GM18520 (cell line): ENCODE measurements at regions not wholly inside any gene's neighbourhood (a gene's known extent, or its start where the extent isn't known, plus 50 kb on each side); places are given as distances from the start of the nearest gene placed in this dataset.
"Not testable (repeated sequence)": the region's sequence is repeated elsewhere in the genome, so short reads cannot be mapped to it uniquely, and the experiment has no call there.

ENCODE experiments used
- ATAC-seq: cut with Tn5 transposase; IDR thresholded peaks from one replicate; pipeline ENCODE4 v1.9.1; 2021; ENCODE audit not compliant: unreplicated experiment

DNA sequence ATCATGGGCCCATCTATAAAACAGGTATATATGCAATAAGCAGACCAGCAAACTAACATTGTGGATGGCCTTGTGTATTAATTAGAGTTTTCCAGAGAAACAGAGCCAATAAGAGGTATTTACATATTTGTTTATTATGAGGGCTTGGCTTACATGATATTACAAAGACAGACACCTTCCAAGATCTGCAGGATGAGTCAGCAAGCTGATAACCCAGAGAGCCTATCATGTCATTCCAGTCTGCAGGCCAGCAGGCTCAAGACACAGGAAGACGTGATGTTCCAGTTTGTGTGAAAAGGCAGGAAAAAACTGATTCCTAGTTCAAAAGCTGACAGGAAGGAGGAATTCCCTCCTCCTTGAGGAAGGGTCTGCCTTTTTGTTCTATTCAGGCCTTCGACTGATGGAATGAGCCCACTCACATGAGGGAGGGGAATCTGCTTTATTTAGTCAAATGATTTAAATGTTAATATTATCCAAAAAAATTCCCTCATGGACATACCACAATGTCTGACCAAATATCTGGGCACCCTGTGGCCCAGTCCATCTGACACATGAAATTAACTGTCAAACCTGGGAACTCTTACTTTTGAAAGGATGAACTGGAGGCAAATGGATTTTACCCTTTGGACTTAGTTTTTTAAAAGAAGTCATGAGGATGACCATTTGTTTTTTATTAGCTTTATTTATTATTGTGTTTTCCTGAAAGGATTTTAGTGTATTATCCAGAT is 161.2 kb upstream of the CHD1 start:
- ATAC-seq, result no peak

- ATAC-seq, result no peak
These were observed 159.5 kb upstream of the CHD1 start for GRCh38 chr5:99088309-99088708.

DNA sequence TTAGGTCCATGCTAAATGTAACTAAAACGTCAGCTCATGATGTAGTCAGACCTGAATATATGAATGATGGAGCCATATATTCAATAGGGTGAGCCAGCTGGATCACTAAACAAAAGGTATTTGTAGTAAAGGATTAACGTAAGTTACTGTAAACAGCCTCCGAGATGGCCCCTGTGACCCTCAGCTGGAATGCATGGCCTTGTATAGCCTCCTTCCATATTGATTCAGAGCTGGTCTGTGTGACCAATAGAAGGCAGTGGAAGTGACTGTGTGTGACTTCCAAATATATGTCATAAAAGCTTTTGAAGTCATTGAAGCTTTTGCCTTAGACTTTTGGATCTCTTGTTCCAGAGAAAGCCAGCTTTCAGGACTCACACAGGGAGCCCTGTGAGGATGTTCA is 154.4 kb upstream of the CHD1 start:
- no peak for ATAC-seq

GRCh38 chr5:99081711-99082110 is 152.9 kb upstream of the CHD1 start:
- no peak for ATAC-seq

DNA sequence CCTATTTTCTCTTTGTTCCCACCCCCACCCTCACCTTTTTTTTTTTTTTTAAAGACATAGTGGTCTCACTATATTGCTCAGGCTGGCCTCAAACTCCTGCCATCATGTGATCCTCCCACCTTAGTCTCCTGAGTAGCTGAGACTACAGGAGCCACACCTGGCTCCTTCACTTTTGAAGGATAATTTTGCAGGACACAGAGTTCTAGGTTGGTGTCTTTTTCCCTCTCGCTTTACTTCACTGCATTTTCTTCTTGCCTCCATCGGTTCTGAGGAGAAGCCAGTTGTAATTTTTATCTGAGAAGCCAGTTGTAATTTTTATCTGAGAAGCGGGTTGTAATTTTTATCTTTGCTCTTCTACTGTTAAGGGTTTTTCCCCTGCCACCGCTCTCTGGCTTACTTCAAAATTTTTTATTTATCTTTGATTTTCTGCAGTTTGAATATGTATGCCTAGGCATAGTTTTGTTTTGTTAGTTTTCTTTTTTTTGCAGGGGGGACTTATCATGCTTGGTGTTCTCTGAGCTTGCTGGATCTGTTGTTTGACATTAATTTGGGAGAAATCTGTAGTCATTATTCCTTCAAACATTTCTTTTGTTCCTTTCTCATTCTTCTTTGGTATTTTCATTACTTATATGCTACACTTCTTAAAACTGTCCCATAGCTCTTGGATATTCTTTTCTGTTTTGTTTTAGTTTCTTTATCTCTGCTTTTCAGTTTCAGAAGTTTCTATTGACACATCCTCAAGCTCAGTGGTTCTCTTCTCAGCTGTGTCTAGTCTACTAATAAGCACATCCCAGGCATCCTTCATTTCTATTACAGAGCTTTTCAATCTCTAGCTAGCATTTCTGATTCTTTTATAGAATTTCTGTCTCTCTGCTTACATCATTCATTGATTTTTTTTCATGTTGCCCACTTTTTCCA is 148.2 kb upstream of the CHD1 start:
- ATAC-seq, result peak; percentile 66

DNA sequence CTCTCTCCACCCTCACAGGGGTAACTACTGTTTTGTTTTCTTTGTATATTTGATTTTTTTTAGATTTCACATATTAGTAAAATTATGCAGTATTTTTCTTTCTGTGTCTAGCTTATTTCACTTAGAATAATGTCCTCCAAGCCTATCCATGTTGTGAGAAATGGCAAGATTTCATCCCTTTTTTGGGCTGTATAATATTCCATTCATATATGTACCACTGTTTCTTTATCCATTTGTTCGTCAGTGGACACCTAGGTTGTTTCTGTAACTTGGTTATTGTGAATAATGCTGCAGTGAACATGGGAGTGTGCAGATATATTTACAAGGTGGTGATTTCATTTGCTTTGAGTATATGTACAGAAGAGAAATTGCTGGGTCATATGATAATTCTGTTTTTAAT is 144.0 kb upstream of the CHD1 start:
- ATAC-seq, result no peak

DNA sequence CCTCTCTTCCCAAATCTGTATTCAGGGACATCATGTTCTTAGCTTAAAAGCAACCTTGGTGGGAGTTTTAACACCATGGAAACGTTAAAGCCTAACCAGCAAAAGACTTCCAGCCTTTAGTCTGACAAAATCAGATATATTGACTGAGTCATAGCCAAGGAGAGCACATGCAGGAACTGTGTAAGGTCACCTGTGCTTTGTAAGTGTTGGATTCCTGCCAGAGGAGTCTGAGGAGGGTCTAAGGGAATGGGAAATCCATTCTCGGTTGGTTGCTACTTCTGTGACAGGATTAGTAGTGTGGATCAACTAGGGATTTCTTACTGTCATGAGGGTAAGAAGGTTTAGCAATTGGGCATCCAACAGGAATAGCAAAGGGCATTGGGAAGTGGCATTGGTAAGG is 142.0 kb upstream of the CHD1 start:
- ATAC-seq, result no peak

DNA sequence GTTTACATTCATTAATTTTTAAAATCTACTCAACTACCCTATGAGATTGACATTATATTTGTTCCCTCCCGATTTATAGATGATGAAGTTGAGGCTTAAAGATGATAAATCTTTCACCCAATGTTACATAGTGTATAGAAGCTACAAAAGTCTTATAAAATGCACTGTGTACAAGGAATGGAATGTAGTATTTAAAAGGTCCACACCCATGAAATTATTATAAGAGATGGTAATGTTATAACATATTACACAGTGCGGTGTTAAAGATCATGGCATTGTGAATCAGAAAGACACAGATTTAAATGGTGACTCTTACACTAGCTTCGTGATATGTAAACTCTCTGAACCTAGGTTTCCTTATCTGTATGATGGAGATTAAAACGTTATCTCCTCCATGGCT is 141.6 kb upstream of the CHD1 start:
- ATAC-seq, result no peak

GRCh38 chr5:99068944-99069650 is 140.3 kb upstream of the CHD1 start:
- peak; percentile 66 for ATAC-seq

- ATAC-seq, result no peak
These were observed 134.9 kb upstream of the CHD1 start for GRCh38 chr5:99063737-99064136.

DNA sequence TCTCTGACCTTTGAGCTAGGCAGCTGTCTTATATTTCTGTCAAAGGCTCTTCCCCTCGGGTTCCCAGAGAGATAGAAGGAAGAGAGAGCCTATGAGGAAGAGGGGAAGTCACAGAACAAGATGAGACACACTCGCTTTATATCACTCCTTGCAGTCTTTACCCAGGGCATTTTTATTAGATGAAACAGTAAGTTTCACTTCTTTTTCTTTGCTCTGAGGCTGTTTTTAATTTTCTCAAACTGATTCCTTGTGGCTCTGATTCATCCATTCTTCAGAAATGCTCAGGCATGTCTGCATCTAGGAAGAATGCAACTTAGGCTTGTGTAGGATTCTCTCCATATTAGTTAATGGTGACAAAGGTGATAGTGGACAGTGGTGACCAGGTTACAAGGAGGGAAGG is 132.9 kb upstream of the CHD1 start:
- ATAC-seq, result no peak

DNA sequence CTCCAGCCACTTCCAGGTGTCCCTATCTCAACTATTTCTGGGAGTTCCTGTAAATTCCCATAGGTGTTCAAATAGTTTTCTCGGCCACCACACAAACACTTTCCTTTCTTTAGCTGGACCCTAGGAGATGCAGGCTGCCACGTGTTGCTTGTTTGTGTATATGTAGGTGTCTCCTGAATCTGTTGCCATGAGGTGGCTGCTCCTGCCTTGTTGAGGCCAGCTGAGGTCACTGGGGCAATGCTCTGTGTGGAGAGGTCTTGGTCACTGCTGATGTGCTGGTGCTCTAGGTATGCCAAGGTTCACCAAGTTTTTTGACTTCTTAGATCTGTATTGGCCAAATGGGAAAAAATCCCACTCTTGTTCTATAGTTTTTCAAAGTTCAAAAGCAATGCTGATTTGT is 132.5 kb upstream of the CHD1 start:
- no peak for ATAC-seq

DNA sequence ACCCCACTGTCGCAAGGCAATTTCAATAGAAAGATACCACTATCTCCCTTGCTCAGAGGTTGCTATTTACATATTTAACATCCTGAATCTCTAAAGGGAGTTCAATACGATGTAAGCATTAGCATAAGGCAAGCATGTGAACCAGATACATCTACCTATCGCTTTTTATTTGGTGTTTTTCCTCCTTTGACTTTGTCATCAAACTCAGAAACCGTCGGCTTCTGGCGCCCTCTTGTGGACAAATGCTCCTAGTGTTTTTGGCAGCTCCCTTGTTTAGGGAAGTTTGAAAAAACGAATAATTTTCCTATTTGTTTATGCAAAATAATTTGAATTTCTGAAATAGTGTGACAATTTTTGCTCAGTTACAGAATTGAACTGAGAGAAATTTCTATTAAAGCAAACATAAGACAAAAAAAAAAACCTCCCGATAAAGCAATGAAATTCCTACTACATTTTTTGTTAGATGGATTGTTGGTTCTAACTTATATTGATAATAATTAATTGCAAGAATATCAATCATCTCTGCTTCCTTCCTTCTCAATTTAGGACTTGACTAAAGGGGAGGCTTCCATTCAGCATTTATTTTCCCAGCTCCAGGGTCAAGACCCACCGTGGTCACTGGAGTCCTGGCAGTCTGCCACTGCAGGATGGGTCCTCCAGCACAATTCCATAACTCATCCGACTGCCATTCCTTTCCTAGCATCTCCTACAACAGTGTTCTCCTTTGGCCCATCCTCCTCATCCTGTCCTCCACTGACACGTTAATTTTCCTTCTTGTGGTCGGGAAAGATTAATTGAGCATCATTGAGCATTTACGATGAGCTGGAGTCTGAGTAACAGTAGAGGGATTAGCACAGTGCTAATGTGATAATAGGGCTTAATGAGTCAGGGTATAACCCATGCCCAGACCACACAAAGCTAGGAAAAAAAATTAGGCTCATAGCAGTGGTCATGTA is 131.8 kb upstream of the CHD1 start:
- ATAC-seq, result peak; percentile 39

- peak; percentile 41 for ATAC-seq
These were observed 130.9 kb upstream of the CHD1 start for GRCh38 chr5:99059685-99060084.

DNA sequence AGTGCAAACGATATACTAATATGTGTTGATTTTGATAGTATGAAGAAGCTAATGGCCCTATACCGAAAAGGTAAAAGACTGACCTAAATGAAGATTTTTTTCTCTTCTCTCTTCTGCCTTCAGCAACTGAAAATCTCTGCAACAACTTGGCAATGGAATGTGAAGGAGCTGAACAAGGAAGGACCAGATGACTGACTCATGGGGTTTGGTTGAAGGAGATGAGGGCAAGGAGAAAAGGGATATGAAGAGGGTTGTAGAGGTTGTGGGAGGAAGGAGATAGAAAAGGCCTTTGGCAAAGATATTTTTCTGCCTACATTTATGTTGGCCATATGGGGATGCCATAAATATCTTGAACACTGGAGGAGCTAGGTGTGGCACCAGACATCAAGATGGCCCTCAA is 129.7 kb upstream of the CHD1 start:
- no peak for ATAC-seq

GRCh38 chr5:99054972-99055371 is 126.2 kb upstream of the CHD1 start:
- no peak for ATAC-seq

- ATAC-seq, result no peak
These were observed 117.1 kb upstream of the CHD1 start for GRCh38 chr5:99045871-99046270.

- ATAC-seq, result not testable (repeated sequence)
These were observed 114.5 kb upstream of the CHD1 start for GRCh38 chr5:99043257-99043656.

DNA sequence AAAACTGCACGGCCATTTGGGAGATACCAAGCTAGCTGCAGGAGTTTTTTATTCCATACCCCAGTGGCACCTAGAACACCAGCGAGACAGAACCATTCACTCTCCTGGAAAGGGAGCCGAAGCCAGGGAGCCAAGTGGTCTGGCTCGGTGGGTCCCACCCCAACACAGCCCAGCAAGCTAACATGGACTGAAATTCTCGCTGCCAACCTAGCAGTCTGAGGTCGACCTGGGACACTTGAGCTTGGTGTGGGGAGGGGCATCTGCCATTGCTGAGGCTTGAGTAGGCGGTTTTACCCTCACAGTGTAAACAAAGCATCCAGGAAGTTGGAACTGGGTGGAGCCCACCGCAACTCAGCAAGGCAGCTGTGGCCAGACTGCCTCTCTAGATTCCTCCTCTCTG is 108.9 kb upstream of the CHD1 start:
- no peak for ATAC-seq

DNA sequence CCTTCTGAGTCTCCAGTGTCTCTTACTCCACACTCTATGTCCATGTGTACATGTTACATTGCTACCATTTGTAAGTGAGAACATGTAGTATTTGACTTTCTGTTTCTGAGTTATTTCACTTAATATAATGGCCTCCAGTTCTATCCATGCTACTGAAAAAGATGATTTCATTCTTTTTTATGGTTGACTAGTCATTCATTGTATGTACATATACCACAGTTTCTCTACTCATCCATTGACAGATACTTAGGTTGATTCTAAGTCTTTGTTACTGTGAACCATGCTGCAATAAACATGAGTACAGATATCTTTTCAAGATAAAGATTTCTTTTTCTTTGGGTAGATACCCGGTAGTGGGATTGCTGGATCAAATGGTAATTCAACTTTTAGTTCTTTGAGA is 107.1 kb upstream of the CHD1 start:
- ATAC-seq, result no peak

DNA sequence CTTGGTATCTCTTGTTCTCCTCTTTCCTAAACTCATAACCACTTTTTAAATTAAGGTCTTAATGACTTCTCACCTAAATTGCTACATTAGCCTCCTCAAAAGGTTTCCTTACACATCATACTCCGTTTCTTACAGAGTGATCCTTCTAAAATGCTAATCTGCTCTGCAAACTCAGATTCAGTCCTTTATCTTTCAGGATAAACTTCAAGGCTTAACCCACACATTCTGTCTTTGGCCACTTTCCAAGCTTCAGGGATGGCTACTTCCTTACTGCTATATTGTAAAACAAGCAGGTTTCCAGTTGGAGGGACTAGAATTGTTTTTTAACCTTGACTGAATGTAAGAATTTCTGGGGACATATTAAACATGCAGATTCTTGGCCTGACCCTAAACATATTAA is 105.5 kb upstream of the CHD1 start:
- ATAC-seq, result no peak
